ENCODE measurements at regions not wholly inside any gene's neighbourhood (a gene's known extent, or its start where the extent isn't known, plus 50 kb on each side); places are given as distances from the start of the nearest gene placed in this dataset.

DNA sequence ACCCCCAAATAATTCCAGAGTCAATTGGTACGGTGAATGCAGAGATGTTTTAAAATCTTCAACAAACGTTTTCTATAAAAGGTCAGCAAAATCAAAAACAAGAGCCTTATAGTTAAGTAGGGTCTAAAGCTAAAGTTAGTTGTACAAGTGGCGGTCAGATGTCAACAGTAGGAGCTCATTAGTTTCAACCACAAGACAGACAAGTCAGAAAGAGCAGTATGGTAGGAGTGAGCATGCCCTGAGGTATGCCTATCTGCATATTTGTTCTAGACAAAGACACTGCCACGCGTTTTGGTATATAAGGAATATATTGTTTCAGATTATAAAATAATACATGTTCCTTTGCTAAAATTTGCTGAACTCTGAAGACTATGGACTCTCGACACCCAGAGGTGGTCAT lies 431.5 kb upstream of the KIF2B start:
- TF ChIP-seq, protein P1, sequence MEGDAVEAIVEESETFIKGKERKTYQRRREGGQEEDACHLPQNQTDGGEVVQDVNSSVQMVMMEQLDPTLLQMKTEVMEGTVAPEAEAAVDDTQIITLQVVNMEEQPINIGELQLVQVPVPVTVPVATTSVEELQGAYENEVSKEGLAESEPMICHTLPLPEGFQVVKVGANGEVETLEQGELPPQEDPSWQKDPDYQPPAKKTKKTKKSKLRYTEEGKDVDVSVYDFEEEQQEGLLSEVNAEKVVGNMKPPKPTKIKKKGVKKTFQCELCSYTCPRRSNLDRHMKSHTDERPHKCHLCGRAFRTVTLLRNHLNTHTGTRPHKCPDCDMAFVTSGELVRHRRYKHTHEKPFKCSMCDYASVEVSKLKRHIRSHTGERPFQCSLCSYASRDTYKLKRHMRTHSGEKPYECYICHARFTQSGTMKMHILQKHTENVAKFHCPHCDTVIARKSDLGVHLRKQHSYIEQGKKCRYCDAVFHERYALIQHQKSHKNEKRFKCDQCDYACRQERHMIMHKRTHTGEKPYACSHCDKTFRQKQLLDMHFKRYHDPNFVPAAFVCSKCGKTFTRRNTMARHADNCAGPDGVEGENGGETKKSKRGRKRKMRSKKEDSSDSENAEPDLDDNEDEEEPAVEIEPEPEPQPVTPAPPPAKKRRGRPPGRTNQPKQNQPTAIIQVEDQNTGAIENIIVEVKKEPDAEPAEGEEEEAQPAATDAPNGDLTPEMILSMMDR (IDR thresholded peaks at IDR 0.05; ENCODE audit: insufficient read depth, low read depth, low read length) = no peak
- no peak for TF ChIP-seq EZH2 (IDR thresholded peaks at IDR 0.05; ENCODE audit: insufficient read depth, low read length)

Data from astrocyte (in vitro differentiated cells and primary cell).